GM18858 (cell line): ENCODE measurements at regions not wholly inside any gene's neighbourhood (a gene's known extent, or its start where the extent isn't known, plus 50 kb on each side); places are given as distances from the start of the nearest gene placed in this dataset.

Source experiments
- ATAC-seq: cut with Tn5 transposase; IDR thresholded peaks from one replicate; pipeline ENCODE4 v1.9.1; 2021; ENCODE audit not compliant: unreplicated experiment

DNA sequence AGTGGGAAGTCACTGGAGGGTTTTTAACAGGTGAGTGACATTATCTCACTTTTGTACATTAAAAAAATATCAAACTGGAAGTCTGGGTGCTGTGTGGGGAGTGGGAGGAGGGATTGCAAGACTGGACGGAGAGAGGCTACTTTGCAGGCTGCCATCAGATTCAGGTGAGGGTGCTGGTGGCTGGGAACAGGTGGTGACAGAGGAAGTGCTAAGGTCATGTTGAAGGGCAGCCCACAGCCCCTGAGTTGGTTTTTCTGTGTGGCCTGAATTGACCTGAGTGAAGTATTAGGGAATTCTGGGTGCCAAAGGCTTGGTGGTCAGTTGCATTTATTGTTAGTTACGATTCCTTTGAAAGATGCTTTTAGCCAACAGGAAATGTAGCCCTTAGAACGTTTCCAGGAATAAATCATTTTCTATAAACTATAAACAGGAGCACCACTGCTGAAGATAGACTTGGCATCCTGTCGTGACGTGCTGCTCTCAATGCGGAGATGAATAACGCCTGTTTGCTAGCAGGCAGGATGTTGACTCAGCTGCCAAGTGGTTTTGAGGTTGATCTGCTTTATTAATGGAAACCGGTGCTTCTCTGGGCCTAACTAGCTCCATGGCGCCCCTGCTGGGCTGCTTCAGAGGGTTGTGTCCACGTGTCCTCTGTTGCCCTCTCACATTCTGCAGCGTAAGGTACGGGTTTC is 707.5 kb upstream of the TMEM132C start:
- no peak for ATAC-seq

- ATAC-seq: no peak
These were observed 706.9 kb upstream of the TMEM132C start for GRCh38 chr12:127560041-127560478.

GRCh38 chr12:127562816-127563215 is 704.2 kb upstream of the TMEM132C start:
- no peak for ATAC-seq

DNA sequence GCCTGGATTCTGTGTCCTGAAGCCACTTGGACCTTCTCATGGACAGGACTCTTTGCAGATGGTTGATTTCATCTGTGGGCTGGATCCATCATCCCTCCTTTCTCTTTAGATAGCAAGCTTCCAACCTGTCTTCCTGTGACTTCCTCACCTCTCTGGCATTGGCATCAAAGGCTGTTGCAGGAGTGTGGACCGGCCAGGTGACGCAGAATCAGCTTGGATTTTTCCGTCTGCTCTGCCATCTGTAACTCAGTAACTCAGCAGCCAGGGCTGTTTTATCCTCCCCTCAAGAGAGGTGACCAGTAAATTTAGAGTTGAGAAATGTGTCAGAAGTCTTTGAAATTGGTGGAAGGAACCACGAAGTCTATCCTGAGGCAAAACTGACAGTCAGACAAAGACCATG is 701.7 kb upstream of the TMEM132C start:
- ATAC-seq: no peak

DNA sequence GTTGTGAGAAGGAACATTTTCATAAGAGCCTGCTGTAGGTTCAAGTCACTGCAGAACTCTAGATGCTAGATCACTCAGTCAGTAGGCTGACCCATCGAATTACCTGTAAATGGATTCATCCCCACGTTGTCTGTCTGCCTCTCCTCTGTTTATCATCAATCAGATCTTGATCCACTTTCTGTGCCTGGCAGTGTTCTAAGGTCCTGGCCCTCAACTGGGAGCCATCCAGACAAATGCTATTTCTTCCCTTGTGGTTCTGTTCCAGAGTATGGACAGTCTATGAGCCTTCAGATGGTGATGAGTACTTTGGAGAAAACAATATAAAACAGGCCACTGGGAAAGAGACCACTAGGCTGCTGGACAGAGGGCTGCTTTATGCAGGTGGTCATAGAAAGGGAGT is 699.4 kb upstream of the TMEM132C start:
- ATAC-seq: no peak

GRCh38 chr12:127570387-127570786 is 696.6 kb upstream of the TMEM132C start:
- no peak for ATAC-seq

- ATAC-seq: no peak
These were observed 696.1 kb upstream of the TMEM132C start for GRCh38 chr12:127570793-127571360.

GRCh38 chr12:127571578-127571977 is 695.4 kb upstream of the TMEM132C start:
- no peak for ATAC-seq

DNA sequence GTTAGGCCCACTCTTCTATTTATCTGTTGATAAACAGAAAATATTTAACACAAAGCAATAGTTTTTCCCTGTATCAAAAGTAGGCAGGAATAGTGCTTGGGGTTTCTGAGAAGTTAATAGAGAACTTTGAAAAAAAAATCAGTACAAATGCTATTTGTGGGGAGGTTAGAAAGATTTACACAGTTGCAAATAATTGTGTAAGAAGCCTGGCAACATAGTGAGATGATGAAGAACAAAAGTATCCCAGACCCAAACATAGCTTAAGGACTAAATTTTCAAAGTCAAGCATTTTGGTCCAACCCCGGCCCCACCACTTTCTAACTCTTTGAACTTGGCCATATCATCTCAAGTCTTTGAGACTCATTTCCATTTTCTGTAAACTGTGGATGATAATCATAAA is 687.5 kb upstream of the TMEM132C start:
- no peak for ATAC-seq

DNA sequence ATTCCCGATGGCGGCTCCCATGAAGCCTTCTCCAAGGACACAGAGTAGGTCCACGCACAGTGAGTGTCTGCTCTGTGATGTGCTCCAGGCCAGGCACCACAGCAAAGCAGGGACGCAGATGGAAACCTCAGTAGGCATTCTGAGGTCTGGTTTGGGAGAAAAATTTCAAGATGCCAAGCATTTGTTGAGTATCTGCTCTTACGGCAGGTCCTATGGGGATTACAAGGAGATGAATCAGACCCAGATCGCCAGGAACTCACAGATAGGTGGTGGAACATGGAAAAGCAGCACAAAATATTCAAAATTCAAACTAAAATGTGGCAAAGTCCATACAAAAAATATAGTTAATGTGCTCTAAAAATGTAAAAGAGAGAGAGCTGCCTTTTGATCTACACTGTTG is 684.9 kb upstream of the TMEM132C start:
- no peak for ATAC-seq

DNA sequence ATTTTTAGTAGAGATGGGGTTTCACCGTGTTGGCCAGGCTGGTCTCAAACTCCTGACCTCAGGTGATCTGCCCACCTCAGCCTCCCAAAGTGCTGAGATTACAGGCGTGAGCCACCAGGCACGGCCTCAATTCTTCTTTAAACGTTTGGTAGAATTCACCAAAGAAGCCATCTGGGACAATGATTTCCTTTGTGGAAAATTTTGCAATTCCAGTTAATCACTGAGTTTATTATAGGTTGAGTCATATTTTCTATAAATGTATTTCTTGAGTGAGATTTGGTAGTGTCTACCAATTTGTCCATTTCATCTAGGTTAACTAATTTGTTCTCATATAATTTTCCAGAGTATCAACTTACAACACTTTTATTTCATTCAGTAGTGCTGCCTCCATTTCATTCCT is 683.9 kb upstream of the TMEM132C start:
- no peak for ATAC-seq

- no peak for ATAC-seq
These were observed 678.7 kb upstream of the TMEM132C start for GRCh38 chr12:127588249-127588648.

- no peak for ATAC-seq
These were observed 677.4 kb upstream of the TMEM132C start for GRCh38 chr12:127589541-127589940.

GRCh38 chr12:127590868-127591267 is 676.1 kb upstream of the TMEM132C start:
- no peak for ATAC-seq

DNA sequence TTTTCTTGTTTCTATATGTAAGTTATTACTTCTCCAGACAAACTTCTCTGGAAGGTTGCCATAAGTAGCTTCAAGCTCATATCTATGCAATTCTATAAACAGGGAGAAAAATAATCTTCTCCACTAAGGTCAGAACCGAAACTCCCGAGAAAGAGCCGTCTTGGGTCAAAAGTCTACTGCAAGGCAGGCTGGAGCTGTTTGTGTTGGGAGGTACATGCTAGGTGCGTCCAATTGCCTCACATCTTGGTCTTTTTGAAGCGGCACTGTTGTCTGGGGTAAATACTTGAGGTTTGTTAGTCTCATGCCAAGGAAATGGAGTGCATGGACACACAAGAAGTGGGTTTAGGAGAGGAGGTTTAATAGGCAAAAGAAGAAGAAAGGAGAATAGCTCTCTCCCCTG is 674.7 kb upstream of the TMEM132C start:
- ATAC-seq: no peak

- ATAC-seq: no peak
These were observed 672.5 kb upstream of the TMEM132C start for GRCh38 chr12:127594351-127594970.

DNA sequence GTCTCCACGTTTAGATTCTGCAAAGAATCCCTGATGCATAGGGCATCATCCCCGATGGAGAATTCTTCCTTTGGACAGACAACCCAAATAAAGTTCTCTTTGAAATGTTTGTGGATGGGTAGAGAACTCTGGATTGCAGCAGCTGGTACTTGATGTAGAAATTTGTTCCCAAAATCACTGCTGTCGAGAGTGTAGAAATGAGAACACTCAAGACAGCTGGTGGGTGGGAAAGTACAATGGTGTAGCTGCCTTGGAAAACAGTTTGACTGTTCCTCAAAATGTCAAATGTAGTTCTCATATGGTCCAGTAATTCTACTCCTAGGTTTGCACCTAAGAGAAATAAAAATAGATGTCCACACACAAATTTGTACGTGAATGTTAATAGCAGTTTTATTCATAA is 671.5 kb upstream of the TMEM132C start:
- ATAC-seq: no peak

- no peak for ATAC-seq
These were observed 670.1 kb upstream of the TMEM132C start for GRCh38 chr12:127596891-127597290.

DNA sequence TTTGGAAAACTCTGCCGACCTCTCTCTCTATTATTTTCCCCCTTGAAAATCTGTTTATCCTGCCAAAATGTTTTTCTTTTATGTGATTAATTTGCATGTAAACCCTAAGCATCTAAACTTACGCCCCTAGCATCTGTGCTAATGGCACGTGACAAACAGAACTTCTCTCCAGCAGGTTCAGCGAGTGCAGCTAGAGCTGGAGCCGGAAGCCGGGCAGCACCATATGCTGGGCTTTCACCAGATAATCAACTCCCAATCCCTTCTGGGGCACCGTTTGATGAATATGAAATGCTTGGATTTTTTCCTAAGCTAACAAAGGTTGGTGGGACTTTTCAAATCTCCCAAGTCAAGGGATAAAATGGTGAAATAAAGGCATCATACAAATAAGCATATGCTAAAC is 667.5 kb upstream of the TMEM132C start:
- ATAC-seq: no peak

DNA sequence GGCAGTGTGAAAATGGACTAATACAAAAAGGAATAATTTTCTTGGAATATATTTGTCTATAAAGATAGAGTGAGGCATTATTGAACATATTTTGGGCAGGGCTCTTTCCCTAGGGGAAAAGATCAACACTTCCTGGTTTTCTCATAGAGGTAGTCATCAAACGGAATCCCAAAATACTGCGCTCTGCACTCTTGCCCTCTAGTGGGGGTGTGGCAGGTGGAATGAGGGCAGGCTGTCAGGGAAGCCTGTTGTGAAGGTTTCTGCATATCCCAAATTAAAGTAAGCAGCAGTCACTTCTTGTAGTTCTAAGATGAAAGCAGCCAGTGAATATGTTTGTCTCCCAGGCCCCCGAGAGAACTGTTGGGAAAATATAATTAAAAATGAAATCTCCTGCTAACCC is 666.8 kb upstream of the TMEM132C start:
- ATAC-seq: no peak

GRCh38 chr12:127606476-127607015 is 660.4 kb upstream of the TMEM132C start:
- ATAC-seq: no peak

GRCh38 chr12:127607146-127607725 is 659.7 kb upstream of the TMEM132C start:
- ATAC-seq: no peak
